ENCODE measurements at regions not wholly inside any gene's neighbourhood (a gene's known extent, or its start where the extent isn't known, plus 50 kb on each side); places are given as distances from the start of the nearest gene placed in this dataset.
"Not testable (repeated sequence)": the region's sequence is repeated elsewhere in the genome, so short reads cannot be mapped to it uniquely, and the experiment has no call there.

- DNase-seq: peak; percentile 85
Observed at GRCh38 chrX:84865113-84865512, 138.6 kb upstream of the APOOL start.

GRCh38 chrX:84870281-84870680, 133.4 kb upstream of the APOOL start:
- not testable (repeated sequence) for DNase-seq

GRCh38 chrX:84872160-84872771, 131.4 kb upstream of the APOOL start:
- not testable (repeated sequence) for DNase-seq

DNA sequence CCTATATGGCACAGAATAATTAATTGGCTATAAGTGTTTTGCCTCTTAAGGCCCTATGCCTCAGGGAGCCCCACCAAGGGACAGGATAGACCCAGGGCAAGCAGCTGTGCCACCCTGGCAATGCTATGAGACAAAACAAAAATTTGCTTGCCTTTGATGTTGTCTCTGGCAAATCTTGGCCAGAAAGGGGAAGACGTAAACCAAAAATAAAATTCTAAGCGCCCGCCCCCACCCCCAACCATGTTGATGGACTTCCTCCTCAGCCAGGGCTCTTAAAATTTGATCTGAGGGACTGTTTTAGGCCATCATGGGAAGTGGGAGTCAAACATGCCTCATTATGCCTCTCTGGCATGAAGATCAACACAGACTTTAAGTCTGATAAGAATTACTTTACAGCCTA, 130.5 kb upstream of the APOOL start:
- no peak for DNase-seq

- DNase-seq: no peak
Observed at GRCh38 chrX:84876876-84877275, 126.8 kb upstream of the APOOL start.

DNA sequence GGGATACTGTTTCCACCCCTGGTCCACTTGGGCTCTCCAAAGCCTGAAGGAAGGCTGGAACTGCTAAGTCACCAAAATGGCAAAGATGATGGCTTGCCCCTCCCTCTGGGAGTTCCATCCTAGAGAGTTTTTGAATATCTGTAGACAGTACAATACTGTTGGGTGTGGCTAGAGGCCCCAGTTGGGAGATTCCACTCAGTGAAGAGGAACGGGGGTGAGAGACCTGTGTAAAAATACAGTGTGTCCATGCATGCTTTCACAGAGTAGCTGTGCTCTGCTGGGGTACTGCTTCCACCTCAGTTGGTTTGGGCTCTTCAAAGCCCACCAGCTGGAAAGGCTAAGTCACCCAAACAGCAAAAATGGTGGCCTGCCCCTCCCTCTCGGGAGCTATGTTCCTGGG, 109.8 kb upstream of the APOOL start:
- no peak for DNase-seq

GRCh38 chrX:84907324-84907968, 96.2 kb upstream of the APOOL start:
- peak; percentile 50 for DNase-seq

DNA sequence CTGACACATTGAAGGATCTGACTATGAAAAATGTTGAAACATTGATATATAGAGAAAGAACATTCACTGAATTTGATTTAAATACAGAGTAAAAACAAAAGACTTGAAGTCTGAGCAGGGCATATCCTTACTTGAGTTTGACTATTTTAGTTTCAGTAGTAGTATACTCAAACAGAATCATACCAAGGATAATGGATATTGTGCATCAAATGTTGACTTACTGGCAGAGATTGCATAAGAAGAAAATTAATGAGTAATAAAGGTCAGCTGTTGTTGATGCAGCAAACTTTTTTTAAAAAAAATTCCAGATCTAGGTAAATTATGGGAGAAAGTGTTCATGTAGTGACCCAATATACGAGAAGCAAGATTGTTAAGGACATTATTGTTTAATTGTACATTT, 94.5 kb upstream of the APOOL start:
- DNase-seq: no peak

GRCh38 chrX:84924624-84925023, 79.1 kb upstream of the APOOL start:
- no peak for DNase-seq

DNA sequence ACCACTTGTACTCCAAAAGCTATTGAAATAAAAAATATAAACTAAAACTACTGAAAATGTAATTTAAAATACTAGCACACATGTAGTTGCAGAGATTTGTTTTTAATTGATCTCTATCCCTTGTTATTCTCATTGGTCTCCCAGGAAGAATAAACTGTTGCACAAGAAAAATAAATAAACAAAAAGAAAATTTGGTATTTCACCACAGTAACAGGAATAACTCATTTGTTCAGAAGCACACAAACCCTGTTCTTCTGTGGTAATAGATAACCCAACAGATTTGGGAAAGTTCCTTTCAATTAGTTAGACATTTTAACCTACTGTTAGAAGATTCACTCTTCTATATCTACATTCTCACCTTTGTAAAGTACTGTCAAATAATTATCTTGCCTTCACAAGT, 70.9 kb upstream of the APOOL start:
- no peak for DNase-seq

DNA sequence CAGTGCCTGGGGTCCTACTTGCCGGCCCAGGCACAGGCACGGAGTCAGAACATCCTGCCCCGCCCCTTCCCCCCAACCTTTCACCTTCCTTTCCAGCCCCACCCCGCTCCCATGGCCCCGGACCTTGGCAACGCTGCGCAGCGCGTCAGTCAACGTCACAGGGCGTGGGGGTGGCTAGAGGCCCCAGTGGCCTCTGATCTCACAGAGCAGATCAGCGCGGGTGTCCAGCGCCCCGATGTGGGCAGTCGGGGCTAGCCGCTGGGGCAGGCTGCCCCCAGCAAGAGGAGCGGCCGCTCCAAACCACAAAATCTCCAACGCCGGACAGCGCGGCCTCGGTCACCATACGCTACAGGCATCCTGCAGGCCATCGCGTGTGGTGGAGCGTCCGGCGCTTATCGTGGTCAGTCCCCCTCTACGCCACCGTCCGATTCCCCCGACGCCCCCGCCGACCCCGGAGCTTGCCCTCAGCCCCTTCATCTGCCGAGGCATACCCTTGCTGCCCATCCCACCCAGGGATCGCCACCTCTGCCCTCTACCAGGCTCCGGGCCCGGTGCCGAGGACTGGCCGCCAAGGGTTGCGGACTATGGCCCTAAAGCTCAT, 69.6 kb upstream of the APOOL start:
- DNase-seq: no peak
